Epidermal melanocyte (primary cell): ENCODE measurements at regions not wholly inside any gene's neighbourhood (a gene's known extent, or its start where the extent isn't known, plus 50 kb on each side); places are given as distances from the start of the nearest gene placed in this dataset.
"Not testable (repeated sequence)": the region's sequence is repeated elsewhere in the genome, so short reads cannot be mapped to it uniquely, and the experiment has no call there.

ENCODE experiments used
- DNase-seq: peaks from one replicate; pipeline ENCODE4 v3.0.0; 2011; ENCODE audit warnings: low spot score; ENCODE audit not compliant: insufficient read length

DNA sequence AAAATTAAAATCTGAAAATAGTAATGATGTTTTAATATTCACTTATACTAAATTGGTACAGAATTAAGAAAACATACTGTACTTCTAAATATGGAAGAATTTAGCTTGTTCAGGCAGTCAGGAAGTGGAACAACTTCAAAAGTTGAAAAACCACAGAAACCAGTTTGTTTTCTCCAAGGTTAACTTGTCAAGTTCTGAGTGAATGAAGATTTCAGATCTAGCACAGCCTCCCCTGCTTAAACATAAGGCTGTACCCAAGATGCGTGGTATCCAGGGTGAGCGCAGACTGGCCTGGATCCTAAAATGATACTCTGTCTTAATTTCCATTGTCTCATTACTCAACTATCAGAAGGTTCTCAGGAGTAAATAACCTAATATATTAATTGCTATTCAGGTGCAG lies 730.7 kb upstream of the KIF2B start:
- no peak for DNase-seq

DNA sequence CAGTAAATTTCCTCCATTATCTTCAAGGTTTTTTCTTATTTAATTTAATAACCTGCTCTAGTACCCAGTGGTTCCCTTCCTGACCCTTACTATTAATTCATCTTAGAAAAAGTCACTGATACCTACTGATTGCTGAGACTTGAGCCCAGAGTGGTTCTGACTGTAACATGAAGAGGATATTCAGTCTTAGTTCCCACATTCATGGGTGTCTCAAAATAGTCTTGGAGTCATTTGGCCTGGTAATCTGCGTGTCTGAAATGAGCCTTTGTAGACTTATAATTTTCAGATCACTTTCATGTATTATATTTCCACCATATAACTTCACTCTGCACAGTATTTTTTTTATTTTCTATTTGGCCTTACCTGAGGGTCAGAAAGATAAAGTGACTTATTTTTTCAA lies 732.0 kb upstream of the KIF2B start:
- no peak for DNase-seq

GRCh38 chr17:53088481-53088880 lies 734.2 kb upstream of the KIF2B start:
- DNase-seq = no peak

DNA sequence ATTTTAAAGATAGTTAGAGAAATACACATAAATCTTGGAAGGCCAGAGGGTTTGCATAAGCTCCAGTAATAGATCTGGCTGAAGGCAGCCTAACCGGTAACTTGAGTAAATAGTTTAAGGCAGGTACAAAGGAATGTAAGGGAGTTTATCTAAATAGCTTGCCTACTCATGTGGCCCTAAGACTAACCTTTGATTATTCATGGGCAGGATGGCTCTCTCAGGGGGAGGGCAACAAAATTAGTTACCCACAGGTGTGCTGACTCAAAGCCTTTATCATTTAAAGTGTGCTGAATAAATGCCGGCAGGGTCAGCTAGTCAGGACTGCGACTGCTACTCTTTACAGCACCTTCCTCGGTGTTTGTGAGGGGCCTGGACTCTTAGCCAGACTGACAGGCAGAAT lies 761.3 kb upstream of the KIF2B start:
- no peak for DNase-seq

GRCh38 chr17:53058031-53058430 lies 764.7 kb upstream of the KIF2B start:
- no peak for DNase-seq

DNA sequence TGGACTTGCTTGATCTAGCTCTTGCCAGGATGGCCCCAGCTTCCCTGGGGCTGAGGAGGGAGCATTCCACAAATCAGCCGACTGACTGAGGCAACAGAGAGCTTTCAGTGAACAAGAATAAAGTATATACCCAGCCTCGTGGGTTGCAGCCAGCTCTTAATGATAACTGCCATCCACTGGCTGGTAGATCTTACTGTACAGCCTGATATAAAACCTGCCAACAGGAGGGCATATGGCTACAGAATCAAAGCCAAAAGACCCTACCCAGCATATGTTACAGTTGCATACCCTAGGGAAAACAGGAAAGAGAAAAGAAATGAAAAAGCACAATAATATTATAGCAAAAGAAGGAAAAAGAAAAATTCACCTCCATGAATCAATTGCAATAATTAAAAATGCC lies 775.9 kb upstream of the KIF2B start:
- no peak for DNase-seq

DNA sequence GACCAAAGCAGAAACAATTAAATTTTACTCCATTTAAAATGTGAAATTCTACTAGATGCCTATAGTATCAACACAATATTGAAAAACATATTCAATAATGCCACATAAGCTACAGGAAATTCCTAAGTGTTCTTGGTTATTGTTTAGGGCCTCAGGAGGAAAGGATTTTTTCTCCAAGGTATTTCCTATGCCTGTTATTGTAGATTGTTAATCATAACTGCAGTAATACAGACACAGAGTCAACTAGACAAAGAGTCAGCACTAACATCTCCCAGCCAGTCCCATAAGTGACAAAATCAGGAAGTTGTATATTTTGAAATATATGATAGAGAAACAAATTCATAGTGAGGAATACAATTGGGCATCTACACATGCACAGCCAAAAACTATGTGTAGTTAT lies 782.7 kb upstream of the KIF2B start:
- DNase-seq = no peak

GRCh38 chr17:53033297-53033696 lies 789.4 kb upstream of the KIF2B start:
- no peak for DNase-seq

GRCh38 chr17:53032861-53033271 lies 789.9 kb upstream of the KIF2B start:
- DNase-seq = no peak

- DNase-seq = no peak
Observed at GRCh38 chr17:53017227-53017626, 805.5 kb upstream of the KIF2B start.

GRCh38 chr17:53016085-53016484 lies 806.6 kb upstream of the KIF2B start:
- DNase-seq = no peak

DNA sequence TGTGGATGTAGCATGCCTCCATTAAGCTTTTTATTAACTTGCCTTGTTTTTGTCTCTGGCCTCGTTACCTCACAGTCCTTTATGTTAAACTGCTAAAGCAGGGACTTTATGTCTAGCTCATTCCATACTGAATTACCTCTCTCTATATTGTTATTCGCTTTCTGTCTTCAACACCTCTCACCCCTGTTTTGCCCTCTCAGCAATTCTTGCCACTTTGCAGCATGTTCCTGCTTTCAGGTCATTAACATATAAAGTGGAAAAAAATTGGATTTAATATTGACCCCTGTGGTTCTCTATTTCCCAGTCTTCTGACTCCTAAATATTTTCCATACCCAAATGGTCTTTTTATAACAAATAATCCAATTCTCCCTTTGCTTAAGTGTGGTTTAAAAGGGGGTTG lies 810.4 kb upstream of the KIF2B start:
- no peak for DNase-seq

GRCh38 chr17:53006006-53006405 lies 816.7 kb upstream of the KIF2B start:
- no peak for DNase-seq

GRCh38 chr17:53004902-53005301 lies 817.8 kb upstream of the KIF2B start:
- no peak for DNase-seq

DNA sequence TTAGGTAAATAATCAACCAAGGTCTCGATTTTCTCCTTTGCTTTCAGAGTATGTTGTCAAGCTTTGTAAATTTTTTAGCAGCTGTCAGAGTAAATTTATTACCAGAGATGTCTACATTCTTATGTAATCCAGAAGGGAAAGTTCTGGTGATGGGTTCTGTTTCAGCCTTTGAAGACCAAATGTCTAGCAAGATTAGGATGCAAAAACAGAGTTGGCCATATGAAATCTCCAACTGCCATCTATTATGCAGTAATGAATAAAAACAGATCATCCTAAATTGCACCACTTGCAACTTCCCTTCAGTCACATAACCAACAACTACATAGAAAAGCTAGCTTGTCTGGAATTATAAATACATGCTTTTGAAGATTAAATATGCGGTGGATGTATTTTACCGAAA lies 826.8 kb upstream of the KIF2B start:
- no peak for DNase-seq

DNA sequence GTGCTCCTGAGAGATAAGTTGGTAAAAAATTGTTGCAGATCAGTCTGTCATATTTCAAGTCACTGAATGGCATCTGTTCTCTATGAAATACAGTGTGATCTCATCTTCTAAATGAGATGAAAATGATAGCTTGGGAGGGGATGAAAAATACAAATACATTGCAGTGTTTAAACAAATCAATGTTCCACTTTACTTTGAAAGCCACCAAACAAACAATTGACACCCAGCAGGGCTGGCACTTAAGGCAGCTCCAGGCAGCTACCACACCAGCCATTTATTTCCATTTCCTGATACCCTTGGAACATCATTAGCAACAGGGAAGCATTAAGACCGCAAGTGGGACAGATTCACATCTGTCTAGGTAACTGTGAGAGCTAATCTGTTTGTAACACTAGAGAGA lies 827.6 kb upstream of the KIF2B start:
- no peak for DNase-seq

DNA sequence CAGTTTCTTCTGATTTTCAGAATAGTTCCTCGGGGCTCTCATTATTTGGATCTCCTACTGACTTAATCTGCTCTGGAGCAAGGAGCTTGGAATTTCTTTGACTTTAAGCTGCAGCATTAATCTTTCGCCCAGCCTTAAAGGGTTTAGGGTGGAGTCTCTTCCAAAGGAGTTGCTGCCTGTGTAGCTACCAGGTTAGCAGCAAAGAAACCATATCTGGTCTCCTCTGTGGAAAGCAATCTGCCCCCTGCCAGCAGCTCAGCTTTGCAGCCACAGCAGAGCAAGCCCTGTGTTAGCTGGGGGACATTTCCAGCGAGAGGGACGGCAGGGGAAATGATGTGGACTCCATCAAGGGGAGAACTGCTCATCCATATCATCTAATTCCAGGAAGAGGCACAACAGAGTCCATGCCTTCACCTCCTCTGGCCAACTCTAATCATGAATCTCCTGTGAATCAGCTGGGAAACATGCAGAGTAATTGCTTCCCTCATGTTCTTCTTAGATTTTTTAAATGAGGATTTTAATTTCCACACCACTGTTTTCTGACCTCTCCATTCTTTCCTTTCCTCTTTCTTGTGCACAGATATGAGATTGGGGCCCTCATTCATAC lies 827.6 kb upstream of the CA10 start:
- no peak for DNase-seq

- no peak for DNase-seq
Observed at GRCh38 chr17:52982331-52982730, 823.8 kb upstream of the CA10 start.

DNA sequence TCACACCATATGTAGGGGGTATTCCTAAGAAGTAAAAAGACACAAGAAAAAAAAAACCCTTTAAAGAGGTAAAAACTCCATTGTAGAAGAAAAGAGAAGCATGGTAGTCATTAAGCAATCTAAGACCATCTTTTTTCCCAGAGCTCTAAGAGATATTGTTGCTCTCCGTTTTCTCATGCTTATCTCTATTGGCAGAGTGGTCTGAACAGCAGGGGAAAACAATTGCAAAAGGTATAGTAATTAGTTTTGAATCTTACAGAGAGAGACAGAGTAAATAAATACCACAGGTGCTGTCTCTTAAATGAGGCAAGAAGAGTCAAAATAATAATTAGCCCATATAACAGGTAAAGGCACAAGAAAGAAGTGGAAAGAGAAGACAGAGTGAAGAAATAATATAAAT lies 821.4 kb upstream of the CA10 start:
- no peak for DNase-seq

DNA sequence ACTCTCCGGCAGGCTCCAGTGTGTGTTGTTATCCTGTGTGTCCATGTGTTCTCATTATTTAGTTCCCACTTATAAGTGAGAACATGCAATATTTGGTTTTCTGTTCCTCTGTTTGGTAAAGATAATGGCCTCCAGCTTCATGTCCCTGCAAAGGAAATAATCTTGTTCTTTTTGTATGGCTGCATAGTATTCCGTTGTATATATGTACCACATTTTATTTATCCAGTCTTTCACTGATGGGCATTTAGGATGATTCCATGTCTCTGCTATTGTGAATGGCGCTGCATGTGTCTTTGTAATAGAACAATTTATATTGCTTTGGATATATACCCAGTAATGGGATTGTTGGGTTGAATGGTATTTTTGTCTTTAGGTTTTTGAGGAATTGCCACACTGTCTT lies 807.3 kb upstream of the CA10 start:
- no peak for DNase-seq

DNA sequence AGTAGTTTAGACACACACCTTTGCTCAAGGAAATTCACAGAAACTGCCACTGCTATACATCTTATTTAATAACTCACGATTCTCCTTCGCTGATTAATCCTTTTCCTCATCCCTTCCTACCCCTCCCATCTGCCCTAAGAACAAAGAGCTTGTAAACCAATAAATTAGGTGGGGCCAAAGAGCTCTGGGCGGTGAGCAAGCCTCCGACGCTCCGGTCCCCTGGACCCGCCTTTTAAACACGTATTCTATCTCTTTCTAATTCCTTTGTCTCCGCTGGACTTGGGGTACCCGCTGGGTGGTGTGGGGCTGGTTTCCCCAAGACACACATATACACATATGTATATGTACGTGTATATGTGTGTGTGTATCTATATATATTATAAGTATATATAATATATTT lies 803.2 kb upstream of the CA10 start:
- DNase-seq = not testable (repeated sequence)

GRCh38 chr17:52957411-52957810 lies 798.9 kb upstream of the CA10 start:
- DNase-seq = no peak

DNA sequence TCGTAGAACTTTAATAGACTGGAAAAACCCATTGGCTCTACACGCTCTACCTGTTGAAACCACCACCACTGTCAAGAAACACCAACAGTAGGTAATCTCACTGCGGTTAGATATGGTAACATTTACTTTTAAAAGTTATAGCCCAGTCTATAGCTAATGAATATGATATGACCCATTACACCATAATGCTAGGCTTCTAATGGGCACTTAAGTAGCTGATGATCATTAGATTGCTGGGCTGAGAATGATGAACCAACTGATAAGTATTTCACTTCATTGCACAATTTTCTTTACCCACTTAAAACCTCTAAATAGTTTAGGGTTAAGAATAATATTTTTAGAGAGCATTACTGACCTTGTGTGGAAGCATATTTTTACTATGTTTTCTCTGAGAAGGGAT lies 788.9 kb upstream of the CA10 start:
- no peak for DNase-seq

- DNase-seq = no peak
Observed at GRCh38 chr17:52938623-52939230, 780.2 kb upstream of the CA10 start.
